GM19455 (cell line): ENCODE measurements at regions not wholly inside any gene's neighbourhood (a gene's known extent, or its start where the extent isn't known, plus 50 kb on each side); places are given as distances from the start of the nearest gene placed in this dataset.
A peak's percentile ranks its signal among the peaks of the same experiment; 100 is the strongest.

ENCODE experiments used
- ATAC-seq: cut with Tn5 transposase; IDR thresholded peaks from one replicate; pipeline ENCODE4 v1.9.1; 2021; ENCODE audit not compliant: unreplicated experiment

DNA sequence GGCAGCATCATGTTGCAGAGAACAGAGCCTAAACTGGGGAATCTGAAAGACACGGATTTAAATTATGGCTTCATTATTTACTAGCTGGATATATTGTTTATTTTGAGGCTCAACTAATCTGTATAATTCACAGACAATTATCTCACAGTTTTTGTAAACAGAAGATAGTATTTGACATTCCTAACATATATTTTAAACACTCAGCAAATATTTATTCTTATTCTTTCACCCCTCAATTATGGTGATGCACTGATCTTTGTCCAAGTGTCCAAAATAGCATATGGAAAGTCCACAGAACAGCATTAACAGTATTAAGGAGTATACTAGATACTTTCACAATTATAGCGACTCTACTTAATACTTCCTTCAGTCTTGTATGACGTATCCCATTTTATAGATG, 257.0 kb downstream of the ADGRG6 start:
- no peak for ATAC-seq

DNA sequence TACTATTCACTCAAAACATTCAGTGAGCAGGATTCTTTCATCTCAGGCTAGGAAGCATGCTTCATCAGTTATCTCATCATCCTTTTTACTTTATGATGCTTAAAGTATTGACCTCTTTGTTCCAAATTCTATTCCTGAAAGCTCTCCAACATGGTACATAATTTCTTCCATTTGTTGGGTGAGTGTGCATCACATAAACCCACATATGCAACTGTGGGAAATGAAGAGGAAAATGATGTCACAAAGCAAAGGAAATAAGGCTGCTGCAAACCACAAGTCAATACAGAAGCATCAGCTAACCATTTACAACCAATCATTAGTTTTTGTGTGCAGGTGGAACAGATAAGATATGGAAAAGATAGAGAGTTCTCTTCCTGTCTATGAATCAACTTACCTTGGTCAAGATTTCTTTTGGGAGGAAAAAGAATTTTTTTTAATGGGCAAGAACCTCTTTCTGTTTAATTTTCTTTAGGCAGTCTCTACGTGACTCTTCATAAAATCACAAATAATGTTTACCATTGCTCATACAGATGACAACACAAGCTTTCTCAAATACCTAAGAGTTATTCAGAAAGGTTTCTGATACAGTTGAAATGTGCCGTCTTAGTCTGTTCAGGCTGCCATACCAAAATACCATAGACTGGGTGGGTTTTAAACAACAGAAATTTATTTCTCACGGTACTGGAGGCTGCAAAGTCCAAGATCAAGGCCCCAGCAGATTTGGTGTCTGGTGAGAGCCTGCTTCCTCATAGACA, 259.9 kb downstream of the ADGRG6 start:
- no peak for ATAC-seq

DNA sequence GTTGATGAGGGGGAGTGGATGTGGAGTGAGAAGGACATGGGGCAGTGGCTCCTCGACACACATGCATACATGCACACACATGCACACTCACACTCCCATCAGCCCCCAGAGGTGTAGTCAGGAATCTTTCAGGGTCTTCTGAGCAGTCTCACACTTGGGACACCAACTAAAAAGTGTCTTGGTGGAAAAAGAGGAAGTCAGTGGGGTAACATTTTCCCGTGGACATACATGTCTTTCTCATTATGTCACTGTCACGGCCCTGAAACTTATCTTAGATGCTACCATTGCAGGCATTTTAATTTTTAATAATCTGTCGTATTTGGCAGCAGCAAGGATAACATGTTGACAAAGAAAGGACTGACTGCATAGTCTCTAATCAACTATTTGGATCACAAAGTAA, 261.1 kb downstream of the ADGRG6 start:
- ATAC-seq = no peak

DNA sequence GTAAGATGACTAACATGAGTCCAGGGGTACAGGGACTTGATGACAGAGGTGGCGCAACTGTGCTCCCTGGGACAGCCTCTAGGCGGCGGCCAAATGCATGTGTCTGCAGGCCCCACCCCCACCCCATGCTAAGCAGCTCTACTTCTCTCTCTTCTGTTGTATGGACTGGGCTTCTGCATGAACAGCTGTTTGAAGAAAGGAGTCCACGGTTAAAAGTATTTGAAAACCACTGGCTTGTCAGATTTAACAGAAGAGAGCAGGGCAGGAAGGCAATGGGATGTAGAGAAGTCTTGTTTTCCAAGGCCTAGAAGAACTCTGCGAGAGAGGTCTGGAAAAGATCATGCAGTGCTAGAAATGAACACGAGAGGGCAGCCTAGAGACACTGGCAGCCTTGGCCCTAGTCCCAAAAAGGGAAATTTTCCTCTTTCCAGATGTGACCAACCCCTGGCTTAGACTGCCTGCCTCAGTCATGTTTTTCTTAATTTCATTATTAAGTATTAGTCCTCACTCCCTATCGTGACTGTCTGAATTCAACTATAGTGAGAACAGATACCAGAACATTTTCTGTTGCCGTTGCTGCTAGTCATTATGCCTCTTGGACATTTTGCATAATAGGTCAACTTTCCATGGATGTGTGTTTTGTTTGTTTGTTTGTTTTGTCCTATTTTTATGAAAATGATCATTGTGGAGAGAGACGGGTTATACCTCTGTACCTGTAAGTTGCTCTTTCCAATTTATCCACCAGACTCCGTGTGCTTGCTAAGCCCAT, 265.0 kb downstream of the ADGRG6 start:
- peak; percentile 83 for ATAC-seq

DNA sequence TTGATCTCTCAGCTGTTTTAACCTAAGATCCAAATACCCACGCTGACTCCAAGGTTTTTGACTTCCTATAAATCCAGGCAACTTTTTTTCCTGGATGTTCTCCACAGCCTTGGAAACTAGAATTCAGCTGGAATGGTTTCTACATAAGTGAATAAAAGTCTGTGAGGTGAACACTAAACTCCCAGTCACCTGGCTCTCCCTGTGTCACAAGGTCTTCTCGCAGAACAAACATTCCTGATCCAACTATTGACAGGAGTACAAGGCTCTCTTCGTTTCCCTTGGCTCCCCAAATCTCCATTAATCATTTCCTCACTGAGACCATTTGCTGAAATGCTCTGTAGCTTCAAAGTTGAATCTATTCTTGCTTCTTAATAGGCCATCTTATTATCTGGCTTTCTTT, 265.7 kb downstream of the ADGRG6 start:
- ATAC-seq = no peak

DNA sequence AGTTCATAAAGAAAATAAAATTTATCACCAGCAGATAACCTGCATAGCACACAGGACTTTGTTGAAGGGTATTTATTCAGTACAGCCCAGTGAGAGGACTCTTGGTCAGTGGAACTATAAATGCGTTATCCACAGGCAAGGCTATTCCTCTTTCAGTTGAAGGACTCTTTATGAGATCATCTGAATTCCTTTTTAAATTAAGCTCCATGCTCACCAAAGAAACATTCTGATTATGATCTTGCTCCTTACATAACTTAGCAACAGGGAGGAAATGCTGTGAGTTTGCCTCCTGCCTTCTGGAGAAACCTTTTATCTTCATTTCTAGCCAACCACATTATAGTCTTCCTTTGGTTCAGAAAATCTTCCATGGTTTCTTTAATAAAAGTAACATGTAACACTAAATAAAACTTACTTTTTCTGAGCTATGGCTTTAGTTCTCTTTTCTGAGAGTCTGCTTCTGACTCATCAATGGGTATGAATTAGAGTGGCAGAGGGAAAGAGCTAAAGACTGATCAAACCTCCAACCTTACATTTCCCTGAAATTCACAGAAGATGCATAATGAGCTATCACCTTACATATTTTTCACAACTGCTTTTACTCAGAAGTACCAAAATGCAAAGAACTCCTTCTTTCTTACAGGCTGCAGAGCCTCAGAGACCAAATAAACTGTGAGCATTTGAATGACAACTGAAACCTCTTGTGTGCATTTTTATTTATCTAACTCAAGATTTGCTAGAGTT, 267.2 kb downstream of the ADGRG6 start:
- no peak for ATAC-seq

DNA sequence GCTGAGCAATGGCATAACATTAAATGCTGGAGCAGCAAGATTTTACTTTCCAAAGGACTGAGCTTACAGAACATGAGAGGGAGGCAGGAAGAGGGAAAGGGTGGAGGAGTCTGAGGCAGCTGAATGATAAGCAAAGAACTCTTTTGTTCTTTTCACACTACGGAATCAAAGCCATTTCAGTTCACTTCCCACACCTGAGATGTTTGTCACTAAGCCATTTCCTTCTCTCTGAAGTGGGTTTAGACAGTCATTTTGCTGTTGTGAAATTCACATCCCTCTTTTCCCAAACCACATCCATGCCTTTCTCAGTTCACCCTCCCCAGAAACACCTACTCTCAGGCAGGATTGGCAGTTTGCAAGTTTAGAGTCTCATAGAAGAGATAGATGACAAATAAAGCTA, 267.9 kb downstream of the ADGRG6 start:
- no peak for ATAC-seq

DNA sequence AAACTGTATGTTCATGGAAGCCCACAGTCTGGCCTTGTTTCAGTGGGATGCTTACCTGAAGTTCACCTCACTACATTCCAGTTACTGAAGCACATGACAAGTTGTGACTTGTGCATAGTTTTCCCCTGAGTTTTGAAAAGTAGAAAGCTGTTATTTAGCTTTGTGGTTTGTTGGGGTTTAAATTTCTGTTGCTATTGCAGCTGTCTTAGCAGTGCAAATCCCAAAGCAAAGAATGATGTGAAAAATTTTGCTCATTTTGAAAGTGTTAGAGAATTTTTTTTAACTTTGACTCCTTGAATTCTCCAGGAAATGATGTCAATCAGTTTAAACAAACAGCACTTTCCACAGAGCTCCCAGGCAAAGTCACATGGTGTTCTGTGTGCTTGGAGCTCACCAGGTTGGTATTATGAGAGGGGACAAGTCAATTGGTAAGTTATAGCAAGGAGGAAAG, 268.4 kb downstream of the ADGRG6 start:
- no peak for ATAC-seq

DNA sequence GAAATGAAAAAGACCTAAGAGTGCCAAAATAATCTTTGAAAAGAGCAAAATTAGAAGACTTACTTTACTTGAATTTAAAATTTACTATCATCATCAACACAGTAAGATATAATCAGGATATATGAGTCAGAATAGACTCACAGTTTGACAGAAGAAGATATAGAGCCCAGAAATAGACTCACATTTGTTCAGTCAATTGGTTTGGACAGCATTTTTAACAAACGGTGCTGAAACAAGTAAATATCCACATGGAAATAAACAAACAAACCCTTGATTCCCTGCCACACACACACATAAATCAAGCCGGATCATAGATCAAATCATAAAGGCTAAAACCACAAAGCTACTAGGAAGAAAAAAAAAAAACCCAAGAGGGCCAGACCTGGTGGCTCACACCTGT, 291.1 kb downstream of the ADGRG6 start:
- no peak for ATAC-seq

DNA sequence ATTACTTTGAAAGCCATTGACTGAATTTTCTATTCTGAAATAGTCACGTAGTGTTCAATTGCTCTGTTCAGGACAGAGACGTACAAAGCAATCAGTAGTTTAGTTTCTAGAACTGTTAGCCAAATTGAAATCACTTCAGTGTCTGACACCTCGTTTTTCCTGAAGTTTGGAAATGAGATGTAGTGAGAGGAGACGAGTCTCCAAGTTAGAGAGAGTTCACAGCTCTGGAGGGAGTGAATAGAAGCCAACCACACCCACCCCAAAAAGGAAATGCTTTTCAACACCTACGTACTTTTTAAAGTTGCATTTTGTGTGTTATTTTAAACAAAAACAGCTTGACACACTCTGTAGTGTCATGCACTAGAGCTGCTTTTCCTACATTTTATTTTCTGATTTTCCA, 296.0 kb downstream of the ADGRG6 start:
- no peak for ATAC-seq

DNA sequence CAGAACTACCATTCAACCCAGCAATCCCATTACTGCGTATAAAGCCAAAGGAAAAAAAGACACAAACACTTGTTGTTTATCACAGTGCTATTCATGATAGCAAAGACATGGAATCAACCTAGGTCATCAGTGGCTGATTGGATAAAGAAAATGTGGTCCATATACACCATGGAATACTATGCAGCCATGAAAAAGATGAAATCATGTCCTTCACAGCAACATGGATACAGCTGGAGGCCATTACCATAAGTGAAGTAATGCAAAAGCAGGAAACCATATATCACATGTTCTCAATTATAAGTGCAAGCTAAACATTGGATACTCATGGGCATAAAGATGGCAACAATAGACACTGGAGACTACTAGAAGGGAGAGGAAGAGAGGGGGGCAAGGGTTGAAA, 299.6 kb downstream of the ADGRG6 start:
- no peak for ATAC-seq

DNA sequence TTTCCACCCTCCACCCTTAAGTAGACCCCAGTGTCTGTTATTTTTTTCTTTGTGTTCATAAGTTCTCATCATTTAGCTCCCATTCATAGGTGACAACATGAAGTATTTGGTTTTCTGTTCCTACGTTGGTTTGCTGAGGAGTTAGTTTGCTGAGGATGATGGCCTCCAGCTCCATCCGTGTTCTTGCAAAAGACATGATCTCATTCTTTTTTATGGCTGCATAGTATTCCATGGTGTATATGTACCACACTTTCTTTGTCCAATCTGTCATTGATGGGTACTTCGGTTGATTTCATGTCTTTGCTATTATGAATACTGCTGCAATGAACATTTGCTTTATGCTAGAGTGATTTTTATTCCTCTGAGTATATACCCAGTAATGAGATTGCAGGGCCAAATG, 301.2 kb downstream of the ADGRG6 start:
- ATAC-seq = no peak

DNA sequence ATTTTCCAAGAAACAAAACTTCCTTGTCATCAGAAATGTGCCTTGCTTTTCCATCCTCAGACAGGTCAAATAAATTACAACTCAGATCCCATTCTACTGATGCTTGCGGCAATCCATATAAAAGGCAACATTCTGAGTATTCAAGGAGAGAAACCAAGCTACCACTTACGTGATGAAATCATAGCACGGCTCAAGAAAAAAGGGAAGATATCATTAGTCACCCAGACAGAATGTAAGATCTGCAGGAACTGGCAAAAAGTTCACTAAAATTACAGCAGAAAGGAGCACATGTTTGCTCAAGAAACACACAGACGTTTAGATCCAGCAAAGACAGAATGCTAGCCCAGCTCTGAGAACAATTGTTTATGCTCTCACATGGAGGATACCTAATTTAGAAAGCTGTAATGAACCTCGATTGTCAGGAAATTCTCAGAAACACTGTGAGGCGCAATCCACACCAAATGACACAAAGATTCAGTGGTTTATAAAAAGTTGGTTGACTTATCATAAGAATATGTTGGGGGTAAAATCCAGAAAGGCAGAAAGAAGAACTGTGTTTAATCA, 304.2 kb downstream of the ADGRG6 start:
- ATAC-seq = no peak

DNA sequence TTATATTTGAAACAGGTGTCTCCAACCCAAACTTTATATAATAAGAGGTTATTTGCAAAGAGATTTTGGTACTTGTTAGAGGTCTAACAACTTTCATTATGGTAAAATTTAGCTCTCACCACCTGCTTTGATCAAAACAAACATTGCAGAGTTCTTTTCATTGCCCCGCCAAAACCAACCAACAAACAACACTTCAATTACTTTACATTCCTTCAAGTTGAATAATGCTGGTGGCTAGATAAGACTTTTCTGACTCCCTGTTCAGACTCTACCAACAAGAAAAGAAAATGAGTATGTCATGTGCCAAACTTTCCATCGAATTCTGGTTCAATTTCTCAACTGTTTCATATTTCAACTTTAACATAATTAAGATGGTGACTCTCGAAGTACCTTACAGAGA, 311.1 kb downstream of the ADGRG6 start:
- ATAC-seq = no peak

DNA sequence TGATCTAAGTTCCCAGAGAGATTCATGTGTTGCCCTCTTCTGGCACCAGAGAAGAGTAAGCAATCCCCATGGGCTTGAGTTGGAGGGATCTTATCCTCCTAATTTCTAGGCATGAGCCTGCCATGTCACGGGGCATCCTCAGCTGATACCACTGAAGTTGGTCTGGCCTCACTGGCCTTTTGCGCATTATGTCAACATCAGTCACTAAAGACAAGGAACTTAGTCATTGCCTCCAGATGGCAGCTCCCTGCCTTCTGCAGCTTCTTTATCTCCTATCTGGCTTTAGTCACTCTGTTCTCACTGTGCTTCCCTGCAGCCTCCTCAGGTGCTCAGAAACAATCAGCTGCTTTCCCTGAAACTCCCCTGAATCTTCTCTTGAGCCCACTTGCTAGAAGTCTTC, 312.2 kb downstream of the ADGRG6 start:
- no peak for ATAC-seq

DNA sequence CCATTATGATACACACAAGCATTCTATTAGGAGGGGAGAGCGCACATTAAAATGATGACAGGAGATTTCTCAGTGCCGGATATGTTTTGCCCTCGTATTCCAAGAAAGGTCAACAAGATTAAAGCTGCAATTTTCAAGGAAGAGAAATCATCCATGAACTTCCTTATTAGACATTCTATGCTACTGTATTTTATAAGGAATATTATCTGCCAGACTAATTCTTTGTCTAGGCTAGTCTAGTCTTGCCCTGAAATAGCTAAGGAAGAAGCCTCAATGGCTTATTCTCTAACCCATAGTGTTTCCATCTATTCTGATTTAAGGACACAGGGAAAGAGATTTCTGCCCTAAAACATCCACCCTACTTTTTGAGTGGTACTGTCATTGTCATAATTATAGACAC, 315.4 kb downstream of the ADGRG6 start:
- ATAC-seq = no peak

DNA sequence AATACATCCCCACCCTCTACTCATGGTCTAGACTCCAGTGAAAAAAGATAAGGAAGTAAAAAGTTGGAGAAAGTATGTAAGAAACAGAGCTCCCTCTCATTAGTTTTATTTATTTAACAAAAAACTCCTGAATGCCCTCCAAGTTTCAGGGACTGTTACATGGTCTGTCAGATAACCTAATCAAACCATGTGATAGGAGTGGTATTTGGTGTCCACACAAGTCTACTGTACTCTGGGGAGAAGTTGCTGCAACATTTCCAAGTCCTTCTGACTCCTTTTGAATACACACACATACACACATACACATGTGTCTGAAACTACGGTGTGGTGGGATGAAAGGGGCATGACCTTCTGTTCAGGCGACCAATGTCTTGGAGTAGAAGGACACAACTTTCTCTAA, 320.0 kb downstream of the ADGRG6 start:
- no peak for ATAC-seq

DNA sequence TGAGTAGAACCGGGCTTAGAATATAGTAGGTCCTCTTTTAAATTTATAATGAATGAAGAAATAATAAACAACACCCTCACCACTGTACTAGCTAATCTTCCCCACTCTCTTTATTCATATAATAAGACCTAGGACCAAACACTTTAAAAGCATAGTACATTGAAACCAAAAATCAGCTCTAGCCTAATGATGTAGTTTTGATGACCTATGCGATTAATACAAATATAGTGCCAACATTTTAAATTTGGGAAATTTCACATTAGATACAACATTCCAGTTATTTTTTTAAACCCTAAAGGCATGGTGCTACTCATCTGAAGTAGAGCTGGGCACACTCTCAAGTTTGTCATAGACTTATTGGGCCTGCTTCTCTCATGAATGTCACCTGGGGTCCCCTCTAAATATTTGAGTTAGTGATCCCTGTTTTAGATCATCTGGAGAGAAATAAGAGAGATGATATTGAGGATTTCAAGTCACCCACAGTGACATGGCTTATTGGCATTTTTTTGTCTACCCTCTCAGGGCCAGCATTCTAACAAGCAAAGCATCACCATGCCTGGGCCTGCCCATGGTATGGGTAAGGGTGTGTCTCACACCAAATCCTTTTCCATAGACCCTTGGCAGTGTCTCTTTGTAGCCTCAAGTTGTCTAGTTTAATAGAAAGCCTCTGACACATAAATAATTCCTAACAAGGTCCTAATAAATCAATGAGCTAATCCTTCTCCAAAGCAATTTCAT, 319.8 kb downstream of the HIVEP2 start:
- no peak for ATAC-seq

DNA sequence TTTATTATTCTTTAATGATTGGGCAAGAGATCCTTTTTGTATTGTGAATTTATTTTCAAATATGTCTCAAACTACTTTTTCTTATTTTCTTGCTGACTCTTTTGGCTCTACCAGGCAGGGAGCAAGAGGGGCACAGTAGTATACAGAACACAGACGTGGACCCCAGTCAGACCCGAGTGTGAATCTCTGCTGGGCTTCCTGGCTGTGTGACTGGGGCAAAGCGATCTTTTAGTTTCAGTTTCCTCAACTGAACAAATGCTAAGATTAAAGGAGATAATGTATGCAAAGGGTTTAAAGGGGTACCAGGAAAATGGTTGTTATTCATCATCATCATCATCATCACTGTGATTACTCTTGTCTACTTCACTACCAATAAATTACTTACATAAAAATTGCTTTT, 317.5 kb downstream of the HIVEP2 start:
- ATAC-seq = no peak

DNA sequence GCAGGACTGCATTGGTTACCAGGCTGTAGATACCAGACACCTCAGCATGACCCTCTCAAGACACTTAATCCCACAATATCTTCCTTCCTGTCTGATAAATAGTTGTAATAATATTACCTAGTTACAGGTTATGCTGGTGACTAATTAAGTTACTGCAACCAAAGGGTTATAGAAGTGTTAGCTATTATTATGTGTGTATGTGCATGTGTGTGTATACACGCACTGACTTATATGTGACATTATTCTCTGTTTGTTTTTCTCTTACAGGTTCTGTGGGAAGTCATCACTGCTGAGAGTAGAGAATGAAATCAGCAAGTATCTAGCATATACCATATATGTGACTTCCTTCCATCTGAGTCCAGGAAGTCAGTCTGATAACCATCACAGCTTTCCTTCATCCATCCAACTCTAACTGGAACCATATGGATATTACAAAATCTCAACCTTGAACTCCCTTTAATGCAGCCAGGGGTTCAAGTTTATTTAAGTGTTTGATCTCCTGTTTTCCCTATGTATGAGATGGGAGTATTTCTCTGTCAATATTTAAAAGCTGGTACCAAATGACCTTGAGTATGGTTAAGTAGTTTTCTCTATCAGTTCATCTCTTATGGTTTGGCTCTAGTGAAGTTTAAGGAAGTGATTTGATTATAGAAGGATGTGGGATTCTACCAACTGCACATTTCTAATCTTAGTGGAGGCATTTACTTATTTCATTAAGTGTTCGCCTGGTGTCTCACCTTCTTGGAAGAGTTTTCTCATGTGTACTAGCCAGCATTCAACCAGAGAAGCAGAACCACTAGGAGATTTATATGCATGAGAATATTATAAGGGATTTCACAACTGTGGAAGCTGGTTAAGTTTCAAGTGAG, 313.2 kb downstream of the HIVEP2 start:
- ATAC-seq = no peak
